NCI-H1105 treated with DMSO at 0.1 percent for 48 hours (cell line): ENCODE measurements at regions not wholly inside any gene's neighbourhood (a gene's known extent, or its start where the extent isn't known, plus 50 kb on each side); places are given as distances from the start of the nearest gene placed in this dataset.

Source experiments
- DNase-seq: peaks from one replicate; lab custom pipeline; 2025; lab: John Stamatoyannopoulos, UW

DNA sequence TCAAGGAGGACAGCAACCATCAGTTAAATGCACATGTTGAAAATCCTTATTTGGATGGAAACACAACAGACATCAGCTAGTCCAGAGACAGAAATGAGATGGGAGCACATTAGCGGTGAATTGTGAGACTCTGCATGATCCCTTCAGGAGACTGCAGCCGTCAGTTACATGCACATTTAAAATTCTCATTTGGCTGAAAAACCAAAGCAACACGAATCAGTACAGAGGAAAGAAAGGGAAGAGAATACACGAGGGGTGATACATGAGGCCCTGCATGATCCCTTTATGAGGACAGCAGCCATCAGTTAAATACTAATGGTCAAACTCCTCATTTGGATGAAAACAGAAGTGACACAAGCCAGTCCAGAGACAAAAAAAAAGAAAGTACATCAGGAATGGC lies 123.4 kb downstream of the PTPRS start:
- no peak for DNase-seq

DNA sequence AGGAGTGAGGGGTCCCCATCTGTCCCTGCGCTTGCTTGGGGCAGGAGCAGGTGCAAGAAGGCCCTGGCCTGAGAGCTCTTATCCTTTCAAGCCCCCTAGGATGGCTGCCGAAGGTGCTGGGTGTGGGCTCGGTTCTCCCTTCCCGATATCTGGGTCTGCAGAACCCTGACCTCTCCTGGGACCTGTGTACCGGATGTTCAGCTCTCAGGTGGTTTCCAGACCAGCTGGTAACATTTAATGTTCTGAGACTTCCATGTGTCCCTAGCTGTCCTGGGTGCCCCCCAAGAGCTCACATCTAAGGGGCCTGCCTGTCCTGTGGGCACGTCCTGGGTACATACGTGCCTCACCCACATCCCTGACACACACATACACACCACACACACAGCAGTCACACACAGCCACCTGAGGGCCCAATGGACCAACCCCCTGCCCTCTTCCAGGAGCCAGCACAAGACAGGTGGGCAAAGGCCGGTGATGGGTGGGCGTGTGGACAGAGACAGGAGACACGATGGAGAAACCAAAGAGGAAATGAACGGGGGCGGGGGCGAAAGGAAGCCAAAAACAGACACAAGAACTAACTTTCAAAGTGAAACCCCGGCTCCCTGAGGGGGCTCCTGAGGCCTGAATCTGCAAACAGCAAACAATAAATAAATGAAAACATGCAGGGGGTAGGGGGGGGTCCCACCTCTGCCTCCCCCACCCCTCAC lies 124.3 kb downstream of the PTPRS start:
- DNase-seq, result no peak

DNA sequence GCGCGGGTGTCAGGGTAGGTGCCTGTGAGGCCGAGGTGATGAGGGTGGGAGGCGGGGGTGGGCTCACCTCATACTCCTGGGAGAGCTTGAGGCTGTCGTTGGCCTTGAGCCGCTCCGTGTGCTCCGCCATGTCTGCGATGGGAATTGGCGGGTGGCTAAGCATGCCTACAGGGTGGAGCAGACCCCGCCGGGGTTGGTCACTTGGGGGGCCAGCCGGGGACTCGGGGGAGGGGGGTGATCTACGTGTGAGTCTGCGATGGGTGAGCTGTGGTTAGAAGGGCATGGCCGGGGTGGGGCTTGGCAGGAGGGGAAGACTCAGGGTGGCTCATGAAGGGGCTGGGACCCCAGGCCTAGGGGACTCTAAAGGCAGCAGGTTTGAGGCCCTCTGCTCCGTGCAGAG lies 125.2 kb downstream of the PTPRS start:
- DNase-seq, result no peak

DNA sequence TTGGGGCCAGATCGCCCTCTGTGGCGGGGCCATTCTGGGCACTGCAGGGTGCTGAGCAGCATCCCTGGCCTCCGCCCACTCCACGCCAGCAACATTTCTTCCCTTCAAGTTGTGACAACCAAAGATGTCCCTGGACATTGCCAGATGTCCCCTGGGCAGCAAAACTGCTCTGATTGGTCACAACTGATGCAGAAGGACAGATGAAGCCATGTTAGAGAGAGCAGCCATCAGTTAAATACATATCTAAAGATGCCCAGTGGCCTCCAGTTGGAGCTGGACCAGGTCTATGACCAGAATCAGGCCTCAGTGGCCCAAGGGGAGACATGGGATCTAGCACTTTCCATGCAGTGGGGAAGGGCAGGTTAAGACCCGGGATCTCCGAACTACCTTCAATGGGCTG lies 125.7 kb downstream of the PTPRS start:
- no peak for DNase-seq

DNA sequence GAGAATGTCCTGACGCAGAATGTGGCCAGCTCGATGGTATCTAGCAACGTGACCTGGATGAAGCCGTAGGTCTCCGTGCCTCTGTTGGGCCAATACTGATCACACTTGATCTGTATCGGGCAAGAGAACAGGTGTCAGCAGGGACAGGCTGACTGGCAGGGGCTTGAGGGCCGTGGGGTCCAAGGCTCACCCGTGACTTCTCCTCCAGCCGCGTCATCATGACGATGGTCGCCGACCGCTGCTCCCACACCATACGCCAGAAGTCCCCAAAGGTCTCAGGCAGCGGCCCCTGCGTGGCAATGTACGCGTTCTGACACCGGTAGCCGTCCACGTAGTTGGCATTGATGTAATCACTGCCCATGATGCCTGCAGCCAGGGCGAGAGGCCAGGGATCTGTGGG lies 126.2 kb downstream of the PTPRS start:
- no peak for DNase-seq

DNA sequence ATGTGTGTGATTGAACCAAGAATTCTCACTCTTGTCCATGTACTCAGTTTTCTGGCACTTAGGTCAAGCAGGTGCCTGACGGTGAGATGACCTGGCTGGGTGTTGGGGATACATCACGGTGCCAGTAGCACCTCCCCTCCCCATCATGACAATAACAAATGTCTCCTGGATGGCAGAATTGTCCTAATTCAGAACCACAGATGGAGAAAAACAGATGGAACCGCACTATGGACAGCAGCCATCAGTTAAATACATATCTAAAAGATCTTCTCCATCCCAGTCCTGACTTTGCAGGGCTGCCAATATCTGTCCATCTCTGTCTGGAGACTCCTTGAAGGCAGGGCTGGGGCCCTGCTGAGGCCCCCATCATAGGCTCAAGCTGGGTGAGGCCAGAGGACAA lies 126.9 kb downstream of the PTPRS start:
- DNase-seq, result no peak

DNA sequence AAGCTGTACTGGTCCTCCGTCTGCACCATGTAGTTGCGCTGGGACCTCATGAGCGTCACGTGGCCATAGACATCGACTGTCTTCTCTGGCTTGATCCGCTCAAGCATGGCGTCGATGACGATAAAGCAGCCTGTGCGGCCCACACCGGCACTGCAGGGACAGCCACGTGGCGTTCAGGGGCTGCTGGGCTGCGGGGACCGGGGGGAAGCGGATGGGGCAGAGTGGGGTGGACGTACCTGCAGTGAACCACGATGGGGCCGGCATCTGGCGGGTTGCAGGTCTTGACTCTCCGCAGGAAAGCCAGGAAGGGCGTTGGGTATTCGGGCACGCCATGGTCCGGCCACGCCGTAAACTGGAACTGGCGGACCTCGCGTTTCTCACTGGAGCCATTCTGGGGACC lies 128.5 kb downstream of the PTPRS start:
- DNase-seq, result no peak

DNA sequence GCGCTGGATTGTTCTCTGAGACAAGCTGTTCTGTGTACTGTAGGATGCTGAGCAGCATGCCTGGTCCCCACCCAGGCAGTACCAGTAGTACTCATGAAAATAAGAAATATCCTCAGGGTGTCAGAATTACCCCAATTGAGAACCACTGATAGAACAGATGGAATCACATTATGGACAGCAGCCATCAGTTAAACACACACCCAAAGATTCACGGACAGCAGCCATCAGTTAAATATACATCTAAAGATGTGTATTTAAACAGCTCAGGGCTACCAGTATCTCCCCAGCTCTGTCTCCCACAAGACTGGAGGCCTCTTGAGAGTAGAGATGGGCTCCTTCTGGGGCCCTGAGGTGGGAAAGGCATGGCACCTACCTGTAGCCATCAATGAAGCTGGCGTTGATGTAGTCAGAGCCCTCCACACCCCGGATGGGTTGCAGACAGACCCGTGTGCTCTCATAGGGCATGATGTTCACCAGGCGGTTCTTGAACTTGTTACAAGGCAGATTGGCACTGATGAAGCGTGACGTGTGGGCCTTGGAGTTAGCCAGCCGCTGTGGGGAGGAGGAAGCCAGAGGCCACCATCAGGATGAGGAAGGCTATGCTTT lies 129.3 kb downstream of the PTPRS start:
- no peak for DNase-seq

DNA sequence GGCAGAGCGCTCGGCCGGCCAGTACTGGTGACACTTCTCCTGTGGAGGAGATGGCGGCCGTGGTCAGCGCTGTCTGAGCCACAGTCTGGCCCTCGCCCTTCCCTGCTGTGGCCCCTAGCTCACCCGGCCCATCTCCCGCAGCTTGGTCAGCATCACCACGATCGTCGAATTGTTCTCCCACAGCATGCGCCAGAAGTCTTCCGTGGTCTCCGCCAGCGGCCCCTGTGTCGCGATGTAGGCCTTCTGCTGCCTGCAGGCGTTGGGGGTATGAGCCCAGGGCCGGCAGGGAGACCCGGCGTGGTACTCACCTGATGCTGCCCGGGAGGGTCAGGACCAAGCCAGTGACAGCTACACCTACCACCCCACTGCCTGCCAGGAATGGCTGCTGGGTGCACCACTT lies 130.1 kb downstream of the PTPRS start:
- DNase-seq, result no peak

DNA sequence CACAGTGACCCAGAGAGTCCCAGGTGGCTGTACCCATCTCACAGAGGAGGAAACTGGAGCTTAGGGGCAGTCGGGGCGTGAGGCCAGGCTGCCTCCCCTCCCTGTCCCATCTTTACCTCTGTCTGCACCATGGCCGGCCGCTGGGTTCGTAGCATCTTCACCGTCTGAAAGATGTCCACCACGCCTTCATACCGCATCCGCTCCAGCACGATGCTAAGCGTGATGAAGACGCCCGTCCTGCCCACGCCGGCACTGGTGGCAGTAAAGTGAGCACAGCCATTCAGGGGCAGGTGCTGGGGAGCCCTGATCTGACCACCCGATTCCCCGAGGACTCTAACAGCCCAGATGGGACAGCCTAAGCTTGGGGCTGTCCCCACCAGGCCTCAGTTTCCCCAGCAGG lies 132.8 kb downstream of the PTPRS start:
- no peak for DNase-seq

DNA sequence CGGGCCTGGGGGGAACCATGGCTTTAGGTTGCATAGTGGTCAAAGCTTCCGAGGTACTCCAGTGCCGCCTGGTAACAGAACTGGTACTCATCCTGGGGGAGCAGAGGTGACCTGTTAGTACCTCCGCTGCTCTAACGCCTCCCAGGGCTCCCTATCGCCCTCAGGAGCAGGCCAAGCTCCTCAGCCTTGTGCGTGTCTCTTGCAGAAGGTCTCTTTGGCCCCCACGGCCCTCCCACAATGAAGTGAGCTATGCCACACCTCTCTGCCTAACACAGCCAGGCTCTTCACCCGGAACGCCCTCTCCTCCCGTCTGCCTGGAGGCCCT lies 133.9 kb downstream of the PTPRS start:
- DNase-seq, result no peak

DNA sequence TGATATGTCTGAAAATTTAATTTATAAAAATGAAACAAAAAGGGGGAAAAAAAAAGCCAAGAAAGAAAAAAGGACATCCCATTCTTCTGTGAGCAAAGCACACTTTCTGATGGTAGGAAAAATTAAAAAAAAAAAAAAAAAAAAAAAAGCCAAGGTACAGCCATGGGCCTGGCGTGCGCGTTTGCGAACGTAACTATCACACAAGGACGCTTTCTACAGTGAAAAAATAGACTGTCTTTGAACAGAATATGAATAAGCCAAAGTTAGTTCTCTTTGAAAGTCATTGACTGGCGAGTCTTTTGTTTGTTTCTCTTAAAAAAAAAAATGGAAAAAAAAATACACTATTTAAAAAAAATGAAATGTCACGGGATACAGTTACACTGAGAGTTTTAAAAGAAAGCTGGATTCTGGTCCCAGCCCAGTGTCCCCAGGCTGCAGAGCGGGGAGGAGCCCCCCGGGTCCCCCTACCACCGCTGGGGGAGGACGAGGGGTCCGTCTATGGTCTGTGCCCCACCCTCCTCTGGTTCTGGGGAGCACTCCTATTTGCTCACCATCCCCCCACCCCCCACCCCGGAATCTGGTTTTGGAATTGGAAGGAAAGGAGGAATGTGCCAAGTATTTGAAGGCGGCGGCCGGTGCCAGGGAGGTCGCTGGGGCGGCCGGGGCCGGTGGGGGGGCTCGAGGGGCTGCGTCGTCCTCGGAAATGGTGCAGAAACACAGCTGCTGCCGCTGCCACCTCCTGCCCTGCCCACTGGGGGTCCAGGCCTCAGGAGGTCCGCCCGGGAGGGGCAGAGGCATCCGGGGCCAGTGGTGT lies 134.5 kb downstream of the PTPRS start:
- no peak for DNase-seq

DNA sequence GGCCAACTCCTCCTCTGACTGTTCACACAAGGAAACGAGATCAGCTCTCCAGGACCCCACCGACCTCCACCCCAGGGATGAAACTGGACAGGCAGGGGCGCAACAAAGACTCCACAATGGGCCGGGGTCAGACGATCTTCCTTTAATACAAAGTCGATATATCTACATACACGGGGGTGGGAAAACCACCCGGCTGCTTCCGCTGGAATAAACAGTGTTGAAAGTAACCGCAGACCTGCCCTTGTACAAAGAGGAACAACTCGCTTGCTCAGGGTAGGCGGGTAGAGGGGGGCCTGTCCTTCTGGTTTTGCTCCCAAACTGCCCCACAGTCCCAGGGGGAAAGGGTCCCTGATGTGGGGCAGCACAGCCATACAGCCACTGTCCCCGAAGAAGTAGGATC lies 135.2 kb downstream of the PTPRS start:
- DNase-seq, result no peak

DNA sequence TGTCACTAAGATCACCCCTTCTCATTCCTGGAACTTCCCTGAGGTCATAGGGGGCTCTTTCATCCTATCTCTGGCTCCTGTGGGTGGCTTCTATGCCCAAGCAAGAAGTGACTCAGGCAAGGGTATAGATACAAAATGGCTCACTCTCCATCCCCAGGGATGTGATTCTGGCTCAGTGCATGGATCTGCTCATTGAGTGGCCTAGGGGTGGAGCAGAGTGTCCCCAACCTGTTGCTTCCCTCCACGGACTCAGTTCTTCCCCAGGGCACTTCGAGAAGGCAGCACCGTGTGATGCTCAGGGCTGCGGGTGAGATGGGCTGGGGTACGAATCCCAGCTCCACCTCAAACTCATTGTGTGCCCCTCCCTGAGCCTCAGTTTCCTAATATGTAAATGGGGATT lies 136.4 kb downstream of the PTPRS start:
- DNase-seq, result no peak
